Pancreas (tissue), 10 donors: ENCODE measurements at regions not wholly inside any gene's neighbourhood (a gene's known extent, or its start where the extent isn't known, plus 50 kb on each side); places are given as distances from the start of the nearest gene placed in this dataset.

Experiments used
- ATAC-seq, 4 donors: fragments of 200-7000 bp; cut with Tn5 transposase; one replicate each; pipeline versions ENCODE4 v1.8.0 to v1.9.1; 2020; ENCODE audit warnings: mild to moderate bottlenecking in 4 of 4, moderate library complexity in 4 of 4
- DNase-seq, 6 donors: peaks; one replicate each; pipeline ENCODE4 v3.0.0-alpha.2; 2020
- FAIRE-seq: peaks from 2 replicates; lab custom pipeline; 2012; peaks lifted over from hg19 to GRCh38; lab: Jason Lieb, UNC
- H3K27ac ChIP-seq, 4 donors: fragments of 200-600 bp; sonication (generic); 1 replicate in 3 of 4; 2 replicates in 1 of 4; pipeline versions ENCODE4 v1.5.0 to v1.8.0; 2020
- H3K27me3 ChIP-seq, 4 donors: fragments of 200-600 bp; one replicate each; pipeline ENCODE4 v1.8.0; 2021
- H3K36me3 ChIP-seq, 3 donors: fragments of 200-600 bp; sonication (generic) in 1 of 3; one replicate each; pipeline versions ENCODE4 v1.5.0 to v1.8.0; 2020 to 2021
- H3K4me1 ChIP-seq, 3 donors: fragments of 200-600 bp; one replicate each; pipeline ENCODE4 v1.8.0; 2021
- H3K4me3 ChIP-seq, 4 donors: fragments of 200-600 bp; sonication (generic) in 2 of 4; one replicate each; pipeline versions ENCODE4 v1.5.0 to v1.8.0; 2020 to 2021
- H3K9me3 ChIP-seq, 4 donors: fragments of 200-600 bp; one replicate each; pipeline ENCODE4 v1.8.0; 2021
- WGBS, 2 donors: extraction: QIAGEN DNeasy Blood & Tissue Kit; methylation state at CpG; one replicate each; pipeline ENCODE4 v1.1.7; 2013; 5-methylcytosine and 5-hydroxymethylcytosine counted together
- intact Hi-C, 3 donors: fragments of 100-400 bp; cut with DNase I; formaldehyde crosslinking; loops; one replicate each; pipeline versions ENCODE4 v1.11.1 to v1.14.2; 2022
- TF ChIP-seq, protein P1 (sequence below), 4 donors: fragments of 200-600 bp; sonication (generic) in 3 of 4; IDR thresholded peaks; one replicate each; pipeline versions ENCODE4 v1.5.0 to v1.8.0; 2021; ENCODE audit warnings: antibody characterized with exemption in 4 of 4
- donor health status: healthy with polysubstance abuse.
- donor health status: DM: no; HTN: no; CAD: no; lungs with moderate emphysema.
- donor health status: DM: no; HTN: no; CAD: no.
- donor health status: control.
- donor health status: control.
- donor health status: Bipolar disorder and iron deficiency.
- donor health status: DM: yes; HTN: yes; CAD: no.
- donor health status: DM: no; HTN: no; CAD: no.
- donor health status: DM: no; HTN: no; CAD: no.
- donor health status: DM: yes; HTN: yes; CAD: no.

- intact Hi-C loops, result no loop called here
- Histone ChIP-seq H3K27me3 (no peaks in the 10 kb centered on the region), H3K9me3 (no peaks in the 10 kb centered on the region), H3K27ac (no peak overlapping the region), H3K4me3 (no peak overlapping the region), H3K4me1 (no peaks in the 10 kb centered on the region), H3K36me3 (no peaks in the 10 kb centered on the region)
- WGBS, 2 donors, result 66 to 79% methylated on average over 2 of the region's 2 CpGs
- FAIRE-seq, result no peak
- TF ChIP-seq, protein P1, sequence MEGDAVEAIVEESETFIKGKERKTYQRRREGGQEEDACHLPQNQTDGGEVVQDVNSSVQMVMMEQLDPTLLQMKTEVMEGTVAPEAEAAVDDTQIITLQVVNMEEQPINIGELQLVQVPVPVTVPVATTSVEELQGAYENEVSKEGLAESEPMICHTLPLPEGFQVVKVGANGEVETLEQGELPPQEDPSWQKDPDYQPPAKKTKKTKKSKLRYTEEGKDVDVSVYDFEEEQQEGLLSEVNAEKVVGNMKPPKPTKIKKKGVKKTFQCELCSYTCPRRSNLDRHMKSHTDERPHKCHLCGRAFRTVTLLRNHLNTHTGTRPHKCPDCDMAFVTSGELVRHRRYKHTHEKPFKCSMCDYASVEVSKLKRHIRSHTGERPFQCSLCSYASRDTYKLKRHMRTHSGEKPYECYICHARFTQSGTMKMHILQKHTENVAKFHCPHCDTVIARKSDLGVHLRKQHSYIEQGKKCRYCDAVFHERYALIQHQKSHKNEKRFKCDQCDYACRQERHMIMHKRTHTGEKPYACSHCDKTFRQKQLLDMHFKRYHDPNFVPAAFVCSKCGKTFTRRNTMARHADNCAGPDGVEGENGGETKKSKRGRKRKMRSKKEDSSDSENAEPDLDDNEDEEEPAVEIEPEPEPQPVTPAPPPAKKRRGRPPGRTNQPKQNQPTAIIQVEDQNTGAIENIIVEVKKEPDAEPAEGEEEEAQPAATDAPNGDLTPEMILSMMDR (IDR thresholded peaks at IDR 0.05), result no peak
- ATAC-seq, result no peak
- DNase-seq, result no peak
Measured at GRCh38 chr2:118569876-118570535, 277.4 kb downstream of the EN1 start.

- WGBS, 2 donors, result 68 to 70% methylated on average over 5 of the region's 5 CpGs
- H3K36me3 ChIP-seq, result no peaks in the 10 kb centered on the region
- no peak overlapping the region for H3K27ac ChIP-seq
- H3K27me3 ChIP-seq, result no peaks in the 10 kb centered on the region
- H3K9me3 ChIP-seq, result no peaks in the 10 kb centered on the region
- no peak overlapping the region for H3K4me3 ChIP-seq
- ATAC-seq (no peak), DNase-seq (no peak), FAIRE-seq (no peak)
- TF ChIP-seq, protein P1 (IDR thresholded peaks at IDR 0.05), result no peak
- intact Hi-C loops, result no loop called here
- no peaks in the 10 kb centered on the region for H3K4me1 ChIP-seq
Measured at GRCh38 chr2:118568700-118569099, 278.7 kb downstream of the EN1 start.

- H3K4me1 ChIP-seq, result no peaks in the 10 kb centered on the region
- intact Hi-C loops, result no loop called here
- ATAC-seq (no peak), DNase-seq (no peak), FAIRE-seq (no peak)
- TF ChIP-seq, protein P1 (IDR thresholded peaks at IDR 0.05), result no peak
- no peaks in the 10 kb centered on the region for H3K36me3 ChIP-seq
- WGBS, 2 donors, result 75 to 80% methylated on average over 5 of the region's 5 CpGs
- no peak overlapping the region for H3K4me3 ChIP-seq
- H3K9me3 ChIP-seq, result no peaks in the 10 kb centered on the region
- no peaks in the 10 kb centered on the region for H3K27me3 ChIP-seq
- no peak overlapping the region for H3K27ac ChIP-seq
Measured at GRCh38 chr2:118565786-118566540, 281.5 kb downstream of the EN1 start.

GRCh38 chr2:118565301-118565700, 282.1 kb downstream of the EN1 start:
- TF ChIP-seq, protein P1 (IDR thresholded peaks at IDR 0.05), result no peak
- ATAC-seq (no peak), FAIRE-seq (no peak), DNase-seq (no peak)
- H3K4me3 ChIP-seq, result no peak overlapping the region
- intact Hi-C loops, result no loop called here
- no peaks in the 10 kb centered on the region for H3K36me3 ChIP-seq
- H3K27ac ChIP-seq, result no peak overlapping the region
- no peaks in the 10 kb centered on the region for H3K4me1 ChIP-seq
- no peaks in the 10 kb centered on the region for H3K9me3 ChIP-seq
- H3K27me3 ChIP-seq, result no peaks in the 10 kb centered on the region
- 72 to 75% methylated on average over 6 of the region's 6 CpGs for WGBS, 2 donors

DNA sequence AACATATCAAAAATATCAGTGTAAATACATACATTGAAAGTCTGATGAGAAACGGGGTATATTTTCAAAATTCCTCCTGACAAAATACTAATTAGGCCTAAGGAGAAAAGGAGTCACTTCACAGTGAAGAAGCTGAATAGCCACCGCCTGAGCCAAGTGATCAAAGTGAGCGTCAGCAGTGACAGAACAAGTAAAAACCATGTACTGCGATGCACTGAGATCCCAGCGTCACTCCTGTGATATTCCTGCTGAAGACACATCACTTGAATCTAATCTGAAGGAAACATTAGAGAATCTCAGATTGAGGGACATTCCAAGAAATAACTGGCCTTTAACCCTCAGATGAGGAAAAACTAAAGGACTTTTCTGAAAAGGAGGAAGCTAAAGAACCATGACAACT, 285.3 kb downstream of the EN1 start:
- intact Hi-C loops, result no loop called here
- H3K27me3 ChIP-seq, result no peaks in the 10 kb centered on the region
- H3K4me1 ChIP-seq, result no peaks in the 10 kb centered on the region
- H3K36me3 ChIP-seq, result no peaks in the 10 kb centered on the region
- no peaks in the 10 kb centered on the region for H3K9me3 ChIP-seq
- FAIRE-seq, result no peak
- no peak for ATAC-seq
- TF ChIP-seq, protein P1 (IDR thresholded peaks at IDR 0.05), result no peak
- no peak overlapping the region for H3K4me3 ChIP-seq
- no peak for DNase-seq
- H3K27ac ChIP-seq, result no peak overlapping the region
- WGBS, 2 donors, result 83 to 88% methylated on average over 5 of the region's 5 CpGs
